SK-N-SH (cell line): ENCODE measurements at regions not wholly inside any gene's neighbourhood (a gene's known extent, or its start where the extent isn't known, plus 50 kb on each side); places are given as distances from the start of the nearest gene placed in this dataset.

ENCODE experiments used
- CTCF ChIA-PET: fragments of 300-600, 350-600 bp; formaldehyde crosslinking; extraction: SDS; loops from one replicate; lab custom pipeline; 2021; lab: Yijun Ruan, JAX
- POLR2A ChIA-PET: fragments of 350-600 bp; sonication (Branson Sonifier 250); formaldehyde crosslinking; extraction: SDS; loops from one replicate; lab custom pipeline; 2020; ENCODE audit warnings: antibody characterized with exemption, inconsistent platforms; lab: Yijun Ruan, JAX
- DNase-seq: peaks from one replicate; pipeline ENCODE4 v3.0.0; 2012
- H2AFZ ChIP-seq: fragments of 200-600 bp; sonication (generic); 2 replicates; pipeline ENCODE4 v1.8.1; 2016; ENCODE audit warnings: antibody characterized with exemption, mild to moderate bottlenecking, low read depth
- H3F3A ChIP-seq: fragments of 200-600 bp; sonication (generic); replicated peaks from 2 replicates; pipeline ENCODE3; 2016; ENCODE audit warnings: antibody characterized with exemption, mild to moderate bottlenecking; ENCODE audit not compliant: insufficient read depth
- H3K27ac ChIP-seq, 2 experiments: fragments of 200-500 bp in 1 of 2; fragments of 200-600 bp in 1 of 2; sonication (Bioruptor generic) in 1 of 2; sonication (generic), shearing (Covaris generic) in 1 of 2; 2 replicates each; pipeline versions ENCODE4 v1.5.1 to v1.6.1; 2014 to 2016; ENCODE audit warnings: low read depth in 2 of 2, inconsistent platforms in 1 of 2, low read length in 1 of 2, mild to moderate bottlenecking in 1 of 2, mixed read lengths in 1 of 2
- H3K27me3 ChIP-seq: fragments of 200-600 bp; sonication (generic), shearing (Covaris generic); 2 replicates; pipeline ENCODE4 v1.6.1; 2016; ENCODE audit warnings: mixed run types; ENCODE audit not compliant: insufficient read depth
- H3K36me3 ChIP-seq, 2 experiments: fragments of 200-500 bp in 1 of 2; fragments of 200-600 bp in 1 of 2; sonication (Bioruptor generic) in 1 of 2; sonication (generic) in 1 of 2; replicated peaks in 1 of 2; 2 replicates each; pipeline versions ENCODE3 to v1.5.1; 2014 to 2016; ENCODE audit warnings: low read length in 1 of 2, mild to moderate bottlenecking in 1 of 2; ENCODE audit not compliant: insufficient read depth in 2 of 2, control insufficient read depth in 1 of 2
- H3K4me1 ChIP-seq, 2 experiments: fragments of 200-500 bp in 1 of 2; fragments of 200-600 bp in 1 of 2; sonication (Bioruptor generic) in 1 of 2; sonication (generic), shearing (Covaris generic) in 1 of 2; 2 replicates each; pipeline versions ENCODE4 v1.5.1 to v1.6.1; 2014 to 2016; ENCODE audit warnings: low read depth in 1 of 2, low read length in 1 of 2, mixed run types in 1 of 2; ENCODE audit not compliant: insufficient read depth in 2 of 2, control insufficient read depth in 1 of 2
- H3K4me2 ChIP-seq: fragments of 200-600 bp; sonication (generic), shearing (Covaris generic); 2 replicates; pipeline ENCODE4 v1.6.1; 2017; ENCODE audit warnings: mixed run types
- H3K4me3 ChIP-seq, 2 experiments: fragments of 200-500 bp in 1 of 2; fragments of 200-600 bp in 1 of 2; sonication (Bioruptor generic) in 1 of 2; sonication (generic), shearing (Covaris generic) in 1 of 2; 2 replicates each; pipeline versions ENCODE4 v1.5.1 to v1.8.1; 2014 to 2016; ENCODE audit warnings: low read depth in 2 of 2, inconsistent platforms in 1 of 2, low read length in 1 of 2, mild to moderate bottlenecking in 1 of 2, mixed read lengths in 1 of 2, moderate library complexity in 1 of 2
- H3K79me2 ChIP-seq: fragments of 200-600 bp; sonication (generic); 2 replicates; pipeline ENCODE4 v1.8.1; 2017; ENCODE audit warnings: mild to moderate bottlenecking; ENCODE audit not compliant: insufficient read depth
- H3K9ac ChIP-seq: fragments of 200-600 bp; sonication (generic); 2 replicates; pipeline ENCODE4 v1.6.1; 2017; ENCODE audit warnings: mixed run types
- H3K9me2 ChIP-seq: fragments of 200-600 bp; sonication (generic); 2 replicates; pipeline ENCODE4 v1.6.1; 2017; ENCODE audit warnings: mixed run types
- H3K9me3 ChIP-seq: fragments of 200-600 bp; sonication (generic); 2 replicates; pipeline ENCODE4 v1.6.1; 2017; ENCODE audit warnings: mixed run types, mild to moderate bottlenecking, moderate library complexity
- H4K20me1 ChIP-seq: fragments of 200-600 bp; sonication (generic); 2 replicates; pipeline ENCODE4 v1.6.1; 2017; ENCODE audit warnings: mild to moderate bottlenecking, mixed run types; ENCODE audit not compliant: insufficient read depth
- CHD2 ChIP-seq: fragments of 150-350 bp; IDR thresholded peaks from 2 replicates; pipeline ENCODE4 v1.6.1; 2018; ENCODE audit warnings: low read length; ENCODE audit not compliant: partially characterized antibody
- FOXJ3 ChIP-seq: sonication (generic); formaldehyde crosslinking; IDR thresholded peaks from 2 replicates; pipeline ENCODE4 v1.5.1; 2020; ENCODE audit warnings: mild to moderate bottlenecking, missing genetic modification reagents
- GABPA ChIP-seq: IDR thresholded peaks from 2 replicates; pipeline ENCODE4 v1.4.0; 2012; ENCODE audit warnings: low read depth, mild to moderate bottlenecking
- NFIC ChIP-seq: IDR thresholded peaks from 2 replicates; pipeline ENCODE4 v1.4.0; 2012; ENCODE audit warnings: borderline replicate concordance
- POLR2AphosphoS5 ChIP-seq: IDR thresholded peaks from 2 replicates; pipeline ENCODE4 v1.6.1; 2012; ENCODE audit warnings: low read depth, low read length
- RCOR1 ChIP-seq: fragments of 150-350 bp; IDR thresholded peaks from 2 replicates; pipeline ENCODE4 v1.6.1; 2017; ENCODE audit warnings: antibody characterized with exemption, low read length
- RFX5 ChIP-seq: IDR thresholded peaks from 2 replicates; pipeline ENCODE4 v1.6.1; 2012; ENCODE audit warnings: mild to moderate bottlenecking, improper control_type of control experiment, low read length
- SIN3A ChIP-seq: IDR thresholded peaks from 2 replicates; pipeline ENCODE4 v1.6.1; 2012; ENCODE audit warnings: low read depth, mild to moderate bottlenecking, low read length, moderate library complexity, borderline replicate concordance
- SMC3 ChIP-seq: IDR thresholded peaks from 2 replicates; pipeline ENCODE4 v1.6.1; 2012; ENCODE audit warnings: low read depth, low read length, improper control_type of control experiment
- WGBS: methylation state at CpG from one replicate; pipeline ENCODE4 v1.1.6; 2017; ENCODE audit warnings: low lambda C conversion rate; 5-methylcytosine and 5-hydroxymethylcytosine counted together
- TF ChIP-seq, protein P1 (sequence below): IDR thresholded peaks from 2 replicates; pipeline ENCODE4 v1.4.0; 2012; ENCODE audit warnings: low read depth, borderline replicate concordance
- TF ChIP-seq, protein P2 (sequence below): IDR thresholded peaks from 2 replicates; pipeline ENCODE4 v1.4.0; 2012; ENCODE audit warnings: low read depth
- TF ChIP-seq, protein P3 (sequence below): fragments of 150-350 bp; IDR thresholded peaks from 2 replicates; pipeline ENCODE4 v1.6.1; 2016; ENCODE audit warnings: mild to moderate bottlenecking, low read depth, low read length

DNA sequence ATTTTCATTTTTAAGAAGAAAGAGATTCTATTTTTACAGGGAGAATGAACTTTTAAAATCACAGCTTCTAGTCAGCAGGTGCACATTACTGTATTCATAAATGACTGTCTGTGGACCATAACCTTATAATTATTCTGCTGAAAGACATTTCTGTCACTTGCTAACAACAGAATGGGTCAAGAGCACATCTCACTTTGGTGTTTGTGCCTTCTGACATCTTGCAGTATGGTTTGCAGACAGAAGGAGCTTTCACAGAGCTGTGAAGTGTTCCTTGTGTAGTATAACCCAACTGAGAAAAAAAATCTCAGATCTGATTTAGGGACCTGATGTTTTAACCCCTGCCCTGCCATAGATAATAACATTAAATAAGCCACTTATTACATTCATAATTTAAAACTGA, 131.4 kb upstream of the CTSO start:
- H3K9me2 ChIP-seq, result no peaks in the 10 kb centered on the region
- no peaks in the 10 kb centered on the region for H4K20me1 ChIP-seq
- H3F3A ChIP-seq, result no peaks in the 10 kb centered on the region
- no peaks in the 10 kb centered on the region for H3K79me2 ChIP-seq
- H3K9me3 ChIP-seq, result no peaks in the 10 kb centered on the region
- H3K27ac ChIP-seq, result no peak overlapping the region
- H3K27me3 ChIP-seq, result no peaks in the 10 kb centered on the region; the same call in none of the 2 replicates
- H3K4me3 ChIP-seq, result no peak overlapping the region
- CTCF ChIA-PET, result no interaction called here
- H3K4me1 ChIP-seq, result no peaks in the 10 kb centered on the region
- POLR2A ChIA-PET, result no interaction called here
- no peaks in the 10 kb centered on the region for H3K36me3 ChIP-seq
- no peak overlapping the region for H3K4me2 ChIP-seq
- no peak overlapping the region for H3K9ac ChIP-seq
- H2AFZ ChIP-seq, result no peak overlapping the region
- no peak for TF ChIP-seq CHD2
- TF ChIP-seq SIN3A, result no peak
- TF ChIP-seq, protein P1, sequence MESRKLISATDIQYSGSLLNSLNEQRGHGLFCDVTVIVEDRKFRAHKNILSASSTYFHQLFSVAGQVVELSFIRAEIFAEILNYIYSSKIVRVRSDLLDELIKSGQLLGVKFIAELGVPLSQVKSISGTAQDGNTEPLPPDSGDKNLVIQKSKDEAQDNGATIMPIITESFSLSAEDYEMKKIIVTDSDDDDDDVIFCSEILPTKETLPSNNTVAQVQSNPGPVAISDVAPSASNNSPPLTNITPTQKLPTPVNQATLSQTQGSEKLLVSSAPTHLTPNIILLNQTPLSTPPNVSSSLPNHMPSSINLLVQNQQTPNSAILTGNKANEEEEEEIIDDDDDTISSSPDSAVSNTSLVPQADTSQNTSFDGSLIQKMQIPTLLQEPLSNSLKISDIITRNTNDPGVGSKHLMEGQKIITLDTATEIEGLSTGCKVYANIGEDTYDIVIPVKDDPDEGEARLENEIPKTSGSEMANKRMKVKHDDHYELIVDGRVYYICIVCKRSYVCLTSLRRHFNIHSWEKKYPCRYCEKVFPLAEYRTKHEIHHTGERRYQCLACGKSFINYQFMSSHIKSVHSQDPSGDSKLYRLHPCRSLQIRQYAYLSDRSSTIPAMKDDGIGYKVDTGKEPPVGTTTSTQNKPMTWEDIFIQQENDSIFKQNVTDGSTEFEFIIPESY, result no peak
- TF ChIP-seq SMC3, result no peak
- no peak for TF ChIP-seq RFX5
- TF ChIP-seq FOXJ3 (CRISPR knock-in tag), result no peak
- TF ChIP-seq NFIC, result no peak
- no peak for TF ChIP-seq GABPA
- TF ChIP-seq, protein P2, sequence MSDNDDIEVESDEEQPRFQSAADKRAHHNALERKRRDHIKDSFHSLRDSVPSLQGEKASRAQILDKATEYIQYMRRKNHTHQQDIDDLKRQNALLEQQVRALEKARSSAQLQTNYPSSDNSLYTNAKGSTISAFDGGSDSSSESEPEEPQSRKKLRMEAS, result no peak
- TF ChIP-seq RCOR1, result no peak
- no peak for DNase-seq

DNA sequence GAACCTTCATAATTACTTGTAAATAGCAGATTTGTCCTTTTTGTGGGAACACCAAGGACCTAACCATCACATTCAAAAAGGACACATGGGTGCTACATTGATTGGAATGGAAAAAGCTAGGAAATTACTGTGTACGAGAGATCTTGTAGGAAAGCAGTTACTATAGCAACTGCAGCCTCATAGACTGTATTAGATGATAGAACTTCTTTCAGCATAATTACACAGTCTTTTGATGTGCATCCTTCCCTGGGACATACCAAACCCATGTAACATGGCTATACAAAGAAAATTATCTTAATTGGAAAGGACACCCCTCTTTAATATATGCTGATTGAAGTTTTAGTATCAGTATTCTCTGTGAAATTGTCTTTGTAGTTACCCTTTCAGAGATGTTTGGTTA, 130.7 kb upstream of the CTSO start:
- TF ChIP-seq NFIC, result no peak
- no peak for TF ChIP-seq POLR2AphosphoS5
- TF ChIP-seq, protein P3, sequence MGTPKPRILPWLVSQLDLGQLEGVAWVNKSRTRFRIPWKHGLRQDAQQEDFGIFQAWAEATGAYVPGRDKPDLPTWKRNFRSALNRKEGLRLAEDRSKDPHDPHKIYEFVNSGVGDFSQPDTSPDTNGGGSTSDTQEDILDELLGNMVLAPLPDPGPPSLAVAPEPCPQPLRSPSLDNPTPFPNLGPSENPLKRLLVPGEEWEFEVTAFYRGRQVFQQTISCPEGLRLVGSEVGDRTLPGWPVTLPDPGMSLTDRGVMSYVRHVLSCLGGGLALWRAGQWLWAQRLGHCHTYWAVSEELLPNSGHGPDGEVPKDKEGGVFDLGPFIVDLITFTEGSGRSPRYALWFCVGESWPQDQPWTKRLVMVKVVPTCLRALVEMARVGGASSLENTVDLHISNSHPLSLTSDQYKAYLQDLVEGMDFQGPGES, result no peak
- TF ChIP-seq, all 33 proteins: peak for 0
- H3K4me1 ChIP-seq, result no peaks in the 10 kb centered on the region
- no peak overlapping the region for H3K9ac ChIP-seq
- H3K27ac ChIP-seq, result no peak overlapping the region
- H3K9me3 ChIP-seq, result no peaks in the 10 kb centered on the region
- no peaks in the 10 kb centered on the region for H3F3A ChIP-seq
- CTCF ChIA-PET, result no interaction called here
- no peaks in the 10 kb centered on the region for H4K20me1 ChIP-seq
- no peak overlapping the region for H2AFZ ChIP-seq
- no peak for DNase-seq
- no peaks in the 10 kb centered on the region for H3K36me3 ChIP-seq
- 5% methylated on average over 1 of the region's 1 CpG for WGBS
- H3K4me3 ChIP-seq, result no peak overlapping the region
- no peak overlapping the region for H3K4me2 ChIP-seq
- no peaks in the 10 kb centered on the region for H3K79me2 ChIP-seq
- POLR2A ChIA-PET, result no interaction called here
- no peaks in the 10 kb centered on the region; the same call in 1 of the 2 replicates for H3K27me3 ChIP-seq
- no peaks in the 10 kb centered on the region for H3K9me2 ChIP-seq
